Endothelial cell of umbilical vein (primary cell): ENCODE measurements at regions not wholly inside any gene's neighbourhood (a gene's known extent, or its start where the extent isn't known, plus 50 kb on each side); places are given as distances from the start of the nearest gene placed in this dataset.

Experiments
- EZH2 ChIP-seq: IDR thresholded peaks from 2 replicates; pipeline ENCODE4 v1.6.1; 2012; ENCODE audit warnings: borderline replicate concordance, low read depth, mild to moderate bottlenecking, moderate library complexity, low read length, inconsistent platforms; ENCODE audit not compliant: severe bottlenecking
- TF ChIP-seq, protein P1 (sequence below), 2 donors: IDR thresholded peaks; 1 replicate in 1 of 2; 2 replicates in 1 of 2; pipeline ENCODE4 v1.5.1; 2011; ENCODE audit warnings: low read length in 2 of 2, mild to moderate bottlenecking in 2 of 2, moderate library complexity in 2 of 2, control low read depth in 1 of 2, inconsistent platforms in 1 of 2, low read depth in 1 of 2; ENCODE audit not compliant: insufficient read depth in 1 of 2; ENCODE audit errors: extremely low read depth in 1 of 2

GRCh38 chr6:26276841-26277648, 88.0 kb upstream of the BTN3A2 start:
- TF ChIP-seq, protein P1, sequence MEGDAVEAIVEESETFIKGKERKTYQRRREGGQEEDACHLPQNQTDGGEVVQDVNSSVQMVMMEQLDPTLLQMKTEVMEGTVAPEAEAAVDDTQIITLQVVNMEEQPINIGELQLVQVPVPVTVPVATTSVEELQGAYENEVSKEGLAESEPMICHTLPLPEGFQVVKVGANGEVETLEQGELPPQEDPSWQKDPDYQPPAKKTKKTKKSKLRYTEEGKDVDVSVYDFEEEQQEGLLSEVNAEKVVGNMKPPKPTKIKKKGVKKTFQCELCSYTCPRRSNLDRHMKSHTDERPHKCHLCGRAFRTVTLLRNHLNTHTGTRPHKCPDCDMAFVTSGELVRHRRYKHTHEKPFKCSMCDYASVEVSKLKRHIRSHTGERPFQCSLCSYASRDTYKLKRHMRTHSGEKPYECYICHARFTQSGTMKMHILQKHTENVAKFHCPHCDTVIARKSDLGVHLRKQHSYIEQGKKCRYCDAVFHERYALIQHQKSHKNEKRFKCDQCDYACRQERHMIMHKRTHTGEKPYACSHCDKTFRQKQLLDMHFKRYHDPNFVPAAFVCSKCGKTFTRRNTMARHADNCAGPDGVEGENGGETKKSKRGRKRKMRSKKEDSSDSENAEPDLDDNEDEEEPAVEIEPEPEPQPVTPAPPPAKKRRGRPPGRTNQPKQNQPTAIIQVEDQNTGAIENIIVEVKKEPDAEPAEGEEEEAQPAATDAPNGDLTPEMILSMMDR (IDR thresholded peaks at IDR 0.05; ENCODE audit: extremely low read depth in 1 of 2, insufficient read depth in 1 of 2, low read depth in 1 of 2, low read length in 2 of 2) = no peak
- TF ChIP-seq EZH2 = no peak
